GM18498 (cell line): ENCODE measurements at regions not wholly inside any gene's neighbourhood (a gene's known extent, or its start where the extent isn't known, plus 50 kb on each side); places are given as distances from the start of the nearest gene placed in this dataset.

ENCODE experiments used
- ATAC-seq: cut with Tn5 transposase; IDR thresholded peaks from one replicate; pipeline ENCODE4 v1.9.1; 2021; ENCODE audit warnings: mild to moderate bottlenecking, moderate library complexity; ENCODE audit not compliant: unreplicated experiment

GRCh38 chr5:54721951-54722654 lies 204.5 kb downstream of the SNX18 start:
- no peak for ATAC-seq

- no peak for ATAC-seq
Measured at GRCh38 chr5:54721116-54721515, 203.6 kb downstream of the SNX18 start.

GRCh38 chr5:54720341-54720740 lies 202.8 kb downstream of the SNX18 start:
- no peak for ATAC-seq

- no peak for ATAC-seq
Measured at GRCh38 chr5:54719384-54720283, 202.1 kb downstream of the SNX18 start.

GRCh38 chr5:54718656-54719055 lies 201.1 kb downstream of the SNX18 start:
- no peak for ATAC-seq

- ATAC-seq, result no peak
Measured at GRCh38 chr5:54717870-54718269, 200.3 kb downstream of the SNX18 start.

GRCh38 chr5:54717459-54717858 lies 199.9 kb downstream of the SNX18 start:
- ATAC-seq, result no peak

GRCh38 chr5:54713923-54714581 lies 196.5 kb downstream of the SNX18 start:
- no peak for ATAC-seq

GRCh38 chr5:54709096-54709495 lies 191.5 kb downstream of the SNX18 start:
- ATAC-seq, result no peak

- ATAC-seq, result no peak
Measured at GRCh38 chr5:54707841-54708240, 190.3 kb downstream of the SNX18 start.

- no peak for ATAC-seq
Measured at GRCh38 chr5:54705994-54706653, 188.6 kb downstream of the SNX18 start.

- no peak for ATAC-seq
Measured at GRCh38 chr5:54704825-54705224, 187.3 kb downstream of the SNX18 start.

GRCh38 chr5:54704333-54704732 lies 186.8 kb downstream of the SNX18 start:
- no peak for ATAC-seq

- ATAC-seq, result no peak
Measured at GRCh38 chr5:54703565-54704255, 186.2 kb downstream of the SNX18 start.

GRCh38 chr5:54703133-54703532 lies 185.6 kb downstream of the SNX18 start:
- no peak for ATAC-seq

GRCh38 chr5:54702470-54702869 lies 184.9 kb downstream of the SNX18 start:
- ATAC-seq, result no peak

GRCh38 chr5:54700986-54701578 lies 183.5 kb downstream of the SNX18 start:
- no peak for ATAC-seq

- no peak for ATAC-seq
Measured at GRCh38 chr5:54696931-54697330, 179.4 kb downstream of the SNX18 start.

GRCh38 chr5:54696346-54696745 lies 178.8 kb downstream of the SNX18 start:
- ATAC-seq, result no peak
